ENCODE measurements at regions not wholly inside any gene's neighbourhood (a gene's known extent, or its start where the extent isn't known, plus 50 kb on each side); places are given as distances from the start of the nearest gene placed in this dataset.

DNA sequence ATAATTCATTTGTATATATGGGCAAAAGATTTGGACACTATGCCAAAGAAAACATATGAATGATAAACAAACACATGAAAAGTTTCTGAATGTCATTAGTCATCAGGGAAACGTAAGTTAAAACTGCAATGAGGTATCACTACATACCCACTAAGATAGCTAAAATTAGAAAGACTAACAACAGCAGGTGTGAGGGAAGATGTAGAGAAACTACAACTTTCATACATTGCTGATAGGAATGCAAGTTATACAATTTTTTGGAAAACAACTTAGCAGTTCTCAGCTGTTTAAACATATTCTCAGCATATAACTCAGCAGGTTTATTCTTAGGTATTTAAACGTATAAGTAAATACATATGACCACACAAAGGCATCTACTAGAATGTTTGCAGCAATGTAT is 563.5 kb upstream of the KLHL29 start:
- TF ChIP-seq, protein P1, sequence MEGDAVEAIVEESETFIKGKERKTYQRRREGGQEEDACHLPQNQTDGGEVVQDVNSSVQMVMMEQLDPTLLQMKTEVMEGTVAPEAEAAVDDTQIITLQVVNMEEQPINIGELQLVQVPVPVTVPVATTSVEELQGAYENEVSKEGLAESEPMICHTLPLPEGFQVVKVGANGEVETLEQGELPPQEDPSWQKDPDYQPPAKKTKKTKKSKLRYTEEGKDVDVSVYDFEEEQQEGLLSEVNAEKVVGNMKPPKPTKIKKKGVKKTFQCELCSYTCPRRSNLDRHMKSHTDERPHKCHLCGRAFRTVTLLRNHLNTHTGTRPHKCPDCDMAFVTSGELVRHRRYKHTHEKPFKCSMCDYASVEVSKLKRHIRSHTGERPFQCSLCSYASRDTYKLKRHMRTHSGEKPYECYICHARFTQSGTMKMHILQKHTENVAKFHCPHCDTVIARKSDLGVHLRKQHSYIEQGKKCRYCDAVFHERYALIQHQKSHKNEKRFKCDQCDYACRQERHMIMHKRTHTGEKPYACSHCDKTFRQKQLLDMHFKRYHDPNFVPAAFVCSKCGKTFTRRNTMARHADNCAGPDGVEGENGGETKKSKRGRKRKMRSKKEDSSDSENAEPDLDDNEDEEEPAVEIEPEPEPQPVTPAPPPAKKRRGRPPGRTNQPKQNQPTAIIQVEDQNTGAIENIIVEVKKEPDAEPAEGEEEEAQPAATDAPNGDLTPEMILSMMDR (IDR thresholded peaks at IDR 0.05; ENCODE audit: low read depth, low read length): no peak
- no peak overlapping the region for H3K4me3 ChIP-seq (replicated peaks in 1 of 2; ENCODE audit: low read depth in 2 of 2, low read length in 2 of 2)
- DNase-seq (ENCODE audit: low read depth in 2 of 2): peak in 1 of 2 donors; percentile 6

DNA sequence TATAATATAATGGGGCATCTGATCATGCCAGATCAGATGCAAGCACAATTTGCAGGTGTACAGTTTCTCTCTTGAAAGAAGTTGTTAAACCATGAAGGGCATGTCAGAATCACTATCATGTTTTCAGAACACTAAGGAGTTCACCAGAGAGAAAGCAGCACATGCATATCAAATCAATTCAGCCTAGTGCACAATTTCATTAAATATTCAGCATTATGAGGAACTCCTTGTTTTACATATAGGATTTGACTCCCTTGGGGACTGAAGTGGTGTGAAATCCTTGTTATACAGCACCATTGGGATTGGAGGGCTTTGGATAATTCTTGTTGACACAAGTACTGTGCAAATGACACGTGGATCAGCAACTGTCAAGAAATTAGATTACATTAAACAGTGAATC is 562.1 kb upstream of the KLHL29 start:
- no peak for DNase-seq (ENCODE audit: low read depth in 2 of 2)
- no peak overlapping the region for H3K4me3 ChIP-seq (replicated peaks in 1 of 2; ENCODE audit: low read depth in 2 of 2, low read length in 2 of 2)
- TF ChIP-seq, protein P1 (IDR thresholded peaks at IDR 0.05; ENCODE audit: low read depth, low read length): no peak

- TF ChIP-seq, protein P1 (IDR thresholded peaks at IDR 0.05; ENCODE audit: low read depth, low read length): no peak
- no peak for DNase-seq (ENCODE audit: low read depth in 2 of 2)
- no peak overlapping the region for H3K4me3 ChIP-seq (replicated peaks in 1 of 2; ENCODE audit: low read depth in 2 of 2, low read length in 2 of 2)
Measured at GRCh38 chr2:22824618-22825017, 560.4 kb upstream of the KLHL29 start.

DNA sequence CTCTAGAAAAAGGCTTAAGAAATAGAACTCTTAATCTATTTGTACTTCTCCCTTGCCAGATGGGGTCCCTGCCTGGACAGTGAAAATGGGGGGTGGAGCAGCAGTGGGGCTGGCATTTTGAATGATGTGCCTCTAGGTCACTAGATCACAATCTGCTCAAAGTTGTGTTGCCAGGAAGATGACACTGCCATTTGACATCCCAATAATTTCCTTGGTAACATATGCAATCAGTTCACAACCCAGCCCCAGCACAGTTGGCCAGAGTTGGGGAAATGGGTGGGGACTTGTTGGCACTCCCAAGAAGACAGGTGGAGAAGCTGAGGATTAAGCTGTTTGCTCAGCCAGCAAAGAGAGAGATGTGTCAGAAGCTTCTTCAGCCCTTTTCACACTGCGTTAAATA is 558.3 kb upstream of the KLHL29 start:
- H3K4me3 ChIP-seq (replicated peaks in 1 of 2; ENCODE audit: low read depth in 2 of 2, low read length in 2 of 2): no peak overlapping the region
- TF ChIP-seq, protein P1 (IDR thresholded peaks at IDR 0.05; ENCODE audit: low read depth, low read length): no peak
- no peak for DNase-seq (ENCODE audit: low read depth in 2 of 2)

- no peak for DNase-seq (ENCODE audit: low read depth in 2 of 2)
- H3K4me3 ChIP-seq (replicated peaks in 1 of 2; ENCODE audit: low read depth in 2 of 2, low read length in 2 of 2): no peak overlapping the region
- TF ChIP-seq, protein P1 (IDR thresholded peaks at IDR 0.05; ENCODE audit: low read depth, low read length): no peak
Measured at GRCh38 chr2:22829791-22830190, 555.2 kb upstream of the KLHL29 start.

GRCh38 chr2:22832196-22832595 is 552.8 kb upstream of the KLHL29 start:
- H3K4me3 ChIP-seq (replicated peaks in 1 of 2; ENCODE audit: low read depth in 2 of 2, low read length in 2 of 2): no peak overlapping the region
- no peak for DNase-seq (ENCODE audit: low read depth in 2 of 2)
- TF ChIP-seq, protein P1 (IDR thresholded peaks at IDR 0.05; ENCODE audit: low read depth, low read length): no peak

DNA sequence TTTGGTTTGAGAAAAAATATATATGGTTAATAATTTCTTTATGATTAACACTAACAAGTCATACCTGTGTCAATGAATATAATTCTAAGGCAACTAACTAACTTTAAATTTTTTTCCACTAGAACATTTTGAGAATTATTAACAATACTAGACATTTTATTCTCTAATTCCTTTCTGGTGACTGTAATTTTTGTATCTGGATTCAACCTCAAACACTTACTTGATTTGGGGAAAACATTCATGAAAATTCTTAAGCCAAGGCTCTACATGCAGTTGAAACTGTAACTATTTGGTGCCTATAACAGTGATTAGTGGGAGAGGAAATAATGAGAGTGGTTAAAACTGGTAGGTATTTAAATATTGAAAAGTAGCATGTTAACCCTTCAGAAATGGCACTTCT is 546.5 kb upstream of the KLHL29 start:
- DNase-seq (ENCODE audit: low read depth in 2 of 2): no peak
- H3K4me3 ChIP-seq (replicated peaks in 1 of 2; ENCODE audit: low read depth in 2 of 2, low read length in 2 of 2): no peak overlapping the region
- TF ChIP-seq, protein P1 (IDR thresholded peaks at IDR 0.05; ENCODE audit: low read depth, low read length): no peak

Data from cardiac fibroblast (primary cell).